Endothelial cell (in vitro differentiated cells): ENCODE measurements at regions not wholly inside any gene's neighbourhood (a gene's known extent, or its start where the extent isn't known, plus 50 kb on each side); places are given as distances from the start of the nearest gene placed in this dataset.
"Not testable (repeated sequence)": the region's sequence is repeated elsewhere in the genome, so short reads cannot be mapped to it uniquely, and the experiment has no call there.

Experiments used
- DNase-seq: peaks from one replicate; pipeline ENCODE4 v3.0.0; 2021; ENCODE audit warnings: low spot score
- H3K27ac Mint-ChIP-seq: one replicate; pipeline ENCODE4 v1.8.0; 2021; ENCODE audit warnings: mixed read lengths, inconsistent platforms; ENCODE audit not compliant: unreplicated experiment
- H3K27me3 Mint-ChIP-seq: one replicate; pipeline ENCODE4 v1.8.0; 2021; ENCODE audit warnings: mild to moderate bottlenecking, moderate library complexity, mixed read lengths, inconsistent platforms; ENCODE audit not compliant: unreplicated experiment
- H3K36me3 Mint-ChIP-seq: one replicate; pipeline ENCODE4 v1.8.0; 2021; ENCODE audit warnings: mild to moderate bottlenecking, low read depth, mixed read lengths, inconsistent platforms; ENCODE audit not compliant: unreplicated experiment
- H3K4me1 Mint-ChIP-seq: one replicate; pipeline ENCODE4 v1.8.0; 2021; ENCODE audit warnings: mild to moderate bottlenecking, mixed read lengths, inconsistent platforms; ENCODE audit not compliant: unreplicated experiment
- H3K4me3 Mint-ChIP-seq: one replicate; pipeline ENCODE4 v1.8.0; 2021; ENCODE audit warnings: mild to moderate bottlenecking, mixed read lengths, inconsistent platforms; ENCODE audit not compliant: unreplicated experiment
- H3K9me3 Mint-ChIP-seq: one replicate; pipeline ENCODE4 v1.8.0; 2021; ENCODE audit warnings: mixed read lengths, inconsistent platforms; ENCODE audit not compliant: unreplicated experiment
- TF ChIP-seq, protein P1 (sequence below): fragments of 200-600 bp; sonication (generic); IDR thresholded peaks from one replicate; pipeline ENCODE4 v1.5.0; 2021; ENCODE audit warnings: antibody characterized with exemption; ENCODE audit not compliant: unreplicated experiment

DNA sequence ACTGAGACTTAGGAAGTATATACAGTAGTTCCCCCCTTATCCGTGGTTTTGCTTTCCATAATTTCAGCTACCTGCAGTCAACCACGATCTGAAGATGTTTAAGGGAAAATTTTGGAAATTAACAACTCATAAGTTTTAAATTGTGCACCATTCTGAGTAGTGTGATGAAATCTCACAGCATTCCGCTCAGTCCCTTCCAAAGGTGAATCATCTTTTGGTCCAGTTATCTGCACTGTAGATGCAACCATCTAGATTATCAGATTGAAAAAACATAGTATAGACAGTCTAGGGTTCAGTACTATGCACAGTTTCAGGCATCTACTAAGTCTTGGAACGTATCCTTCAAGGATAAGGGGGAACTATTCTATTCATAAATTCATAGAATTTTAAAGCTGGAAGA lies 109.0 kb downstream of the ANXA3 start:
- TF ChIP-seq, protein P1, sequence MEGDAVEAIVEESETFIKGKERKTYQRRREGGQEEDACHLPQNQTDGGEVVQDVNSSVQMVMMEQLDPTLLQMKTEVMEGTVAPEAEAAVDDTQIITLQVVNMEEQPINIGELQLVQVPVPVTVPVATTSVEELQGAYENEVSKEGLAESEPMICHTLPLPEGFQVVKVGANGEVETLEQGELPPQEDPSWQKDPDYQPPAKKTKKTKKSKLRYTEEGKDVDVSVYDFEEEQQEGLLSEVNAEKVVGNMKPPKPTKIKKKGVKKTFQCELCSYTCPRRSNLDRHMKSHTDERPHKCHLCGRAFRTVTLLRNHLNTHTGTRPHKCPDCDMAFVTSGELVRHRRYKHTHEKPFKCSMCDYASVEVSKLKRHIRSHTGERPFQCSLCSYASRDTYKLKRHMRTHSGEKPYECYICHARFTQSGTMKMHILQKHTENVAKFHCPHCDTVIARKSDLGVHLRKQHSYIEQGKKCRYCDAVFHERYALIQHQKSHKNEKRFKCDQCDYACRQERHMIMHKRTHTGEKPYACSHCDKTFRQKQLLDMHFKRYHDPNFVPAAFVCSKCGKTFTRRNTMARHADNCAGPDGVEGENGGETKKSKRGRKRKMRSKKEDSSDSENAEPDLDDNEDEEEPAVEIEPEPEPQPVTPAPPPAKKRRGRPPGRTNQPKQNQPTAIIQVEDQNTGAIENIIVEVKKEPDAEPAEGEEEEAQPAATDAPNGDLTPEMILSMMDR = no peak
- H3K36me3 Mint-ChIP-seq = peaks cover 4% of the 10 kb centered on the region
- no peaks in the 10 kb centered on the region for H3K9me3 Mint-ChIP-seq
- no peak for DNase-seq
- peaks cover 83% of the 10 kb centered on the region for H3K4me1 Mint-ChIP-seq
- no peak overlapping the region for H3K4me3 Mint-ChIP-seq
- no peak overlapping the region for H3K27ac Mint-ChIP-seq
- peaks cover 2% of the 10 kb centered on the region for H3K27me3 Mint-ChIP-seq

DNA sequence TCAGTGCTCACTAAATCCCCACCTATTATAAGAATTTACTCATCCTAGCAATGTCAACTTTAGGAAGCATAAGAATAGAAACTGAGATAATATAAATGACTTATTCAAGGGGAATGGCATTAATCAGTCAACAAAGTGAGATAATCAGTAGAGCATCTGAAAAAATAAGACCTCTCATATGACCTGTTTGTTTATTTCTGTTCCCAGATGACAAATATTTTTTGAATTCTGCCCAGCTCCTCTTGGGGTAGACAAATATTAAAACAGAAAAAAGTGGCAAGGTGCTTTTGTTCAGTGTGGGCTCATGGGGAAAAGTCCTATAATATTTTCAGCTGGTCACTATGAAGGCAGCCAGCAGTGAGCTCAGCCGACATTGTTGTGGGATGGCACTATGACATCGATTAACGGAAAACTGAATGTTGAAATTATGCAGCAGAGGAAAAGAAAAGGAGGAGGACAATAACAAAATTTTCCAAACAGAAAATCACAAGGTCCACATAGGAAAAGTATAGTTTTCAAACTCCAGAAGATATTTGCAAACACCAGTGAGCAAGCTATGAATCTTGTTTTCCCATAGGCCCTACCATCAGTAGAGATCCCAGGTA lies 109.6 kb downstream of the ANXA3 start:
- Mint-ChIP-seq H3K27ac (peak overlapping the region; percentile 99), H3K9me3 (no peaks in the 10 kb centered on the region), H3K27me3 (peaks cover 2% of the 10 kb centered on the region), H3K36me3 (peaks cover 4% of the 10 kb centered on the region), H3K4me3 (no peak overlapping the region), H3K4me1 (peaks cover 82% of the 10 kb centered on the region)
- no peak for DNase-seq
- TF ChIP-seq, protein P1 = no peak

GRCh38 chr4:78661921-78662521 lies 110.5 kb downstream of the ANXA3 start:
- TF ChIP-seq, protein P1 = no peak
- no peak for DNase-seq
- Mint-ChIP-seq H3K4me3 (peak overlapping the region; percentile 50), H3K9me3 (no peaks in the 10 kb centered on the region), H3K27ac (peak overlapping the region; percentile 99), H3K36me3 (peaks cover 4% of the 10 kb centered on the region), H3K4me1 (peaks cover 81% of the 10 kb centered on the region), H3K27me3 (peaks cover 2% of the 10 kb centered on the region)

DNA sequence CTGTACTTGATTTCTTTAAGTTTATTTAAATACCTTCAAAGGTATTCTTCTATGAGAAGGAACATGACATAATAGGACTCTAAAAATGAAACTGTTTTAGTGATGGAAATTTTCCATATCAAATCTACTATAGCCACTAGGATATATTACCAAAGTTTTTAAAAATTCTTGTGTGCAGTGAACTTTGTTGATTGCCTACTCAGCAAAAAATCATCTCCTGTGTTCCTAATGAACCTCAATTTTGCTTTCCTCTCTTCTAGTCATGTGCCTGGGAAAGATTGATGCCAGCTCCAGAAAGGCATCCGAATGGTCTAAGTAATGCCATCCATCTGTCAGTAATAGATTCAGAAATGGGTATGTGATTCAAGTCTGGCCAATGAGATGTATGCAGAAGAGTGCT lies 111.1 kb downstream of the ANXA3 start:
- no peak for DNase-seq
- Mint-ChIP-seq H3K27ac (peak overlapping the region; percentile 99), H3K4me3 (peak overlapping the region; percentile 60), H3K36me3 (peaks cover 4% of the 10 kb centered on the region), H3K9me3 (no peaks in the 10 kb centered on the region), H3K27me3 (peaks cover under 1% of the 10 kb centered on the region), H3K4me1 (peaks cover 79% of the 10 kb centered on the region)
- TF ChIP-seq, protein P1 = no peak

GRCh38 chr4:78664296-78664695 lies 111.9 kb upstream of the BMP2K start:
- not testable (repeated sequence) for H3K9me3 Mint-ChIP-seq, DNase-seq, H3K27me3 Mint-ChIP-seq, H3K36me3 Mint-ChIP-seq
- peak overlapping the region; percentile 52 for H3K4me3 Mint-ChIP-seq
- peak overlapping the region; percentile 82 for H3K27ac Mint-ChIP-seq
- H3K4me1 Mint-ChIP-seq = peaks cover 73% of the 10 kb centered on the region
